NB4 (cell line): ENCODE measurements at regions not wholly inside any gene's neighbourhood (a gene's known extent, or its start where the extent isn't known, plus 50 kb on each side); places are given as distances from the start of the nearest gene placed in this dataset.

Experiments used
- CTCF ChIP-seq: IDR thresholded peaks from one replicate; pipeline ENCODE4 v1.5.1; 2012; ENCODE audit warnings: low read depth, low read length
- POLR2A ChIP-seq: IDR thresholded peaks from 2 replicates; pipeline ENCODE4 v1.6.1; 2011; ENCODE audit warnings: mild to moderate bottlenecking; ENCODE audit not compliant: insufficient read length; ENCODE audit errors: extremely low read depth

- TF ChIP-seq POLR2A (no peak), CTCF (no peak)
Measured at GRCh38 chr14:25351269-25351668, 301.3 kb upstream of the STXBP6 start.
